ENCODE measurements at regions not wholly inside any gene's neighbourhood (a gene's known extent, or its start where the extent isn't known, plus 50 kb on each side); places are given as distances from the start of the nearest gene placed in this dataset.

- no peak for FAIRE-seq
These were observed 662.7 kb upstream of the POT1 start for GRCh38 chr7:125592331-125592730.

GRCh38 chr7:125573126-125573525, 643.5 kb upstream of the POT1 start:
- no peak for DNase-seq (ENCODE audit: low read depth, low spot score)
- H3K27me3 ChIP-seq (ENCODE audit: control insufficient read depth, extremely low read depth, insufficient read depth, low read length), result no peaks in the 10 kb centered on the region
- dilution Hi-C loops (cut with MboI; ENCODE audit: extremely low pct_ligation_motif_present, low sequenced_read_pairs), result no loop called here
- no peak for TF ChIP-seq EZH2 (IDR thresholded peaks at IDR 0.05; ENCODE audit: low read length)
- TF ChIP-seq CTCF (optimal IDR thresholded peaks at IDR 0.05 in 1 of 3, IDR thresholded peaks at IDR 0.05 in 1 of 3, conservative IDR thresholded peaks at IDR 0.05 in 1 of 3; ENCODE audit: extremely low read depth in 1 of 3, insufficient read depth in 2 of 3, low read length in 3 of 3), result no peak
- H3K9ac ChIP-seq (ENCODE audit: control insufficient read depth, extremely low read depth, insufficient read depth, low read length), result no peak overlapping the region
- H3K4me2 ChIP-seq (ENCODE audit: control insufficient read depth, extremely low read depth, insufficient read depth, low read depth, low read length), result no peak overlapping the region
- H3K9me1 ChIP-seq (ENCODE audit: control insufficient read depth, extremely low read depth, insufficient read depth, low read length), result no peaks in the 10 kb centered on the region
- FAIRE-seq, result no peak
- no peaks in the 10 kb centered on the region for H4K20me1 ChIP-seq (ENCODE audit: control insufficient read depth, extremely low read depth, insufficient read depth, low read length)
- no peaks in the 10 kb centered on the region for H3K9me3 ChIP-seq (ENCODE audit: control insufficient read depth, low read depth, low read length)
- H3K27ac ChIP-seq (ENCODE audit: control insufficient read depth, insufficient read depth, low read length), result no peak overlapping the region
- no peaks in the 10 kb centered on the region for H3K4me1 ChIP-seq (ENCODE audit: control insufficient read depth, extremely low read depth, insufficient read depth, low read length)
- no peaks in the 10 kb centered on the region for H3K79me2 ChIP-seq (ENCODE audit: control insufficient read depth, insufficient read depth, low read length)
- H3K4me3 ChIP-seq (ENCODE audit: control insufficient read depth in 2 of 3, extremely low read depth in 1 of 3, insufficient read depth in 2 of 3, low read depth in 1 of 3, low read length in 3 of 3), result no peak overlapping the region
- H2AFZ ChIP-seq (ENCODE audit: control insufficient read depth, low read length), result no peak overlapping the region
- H3K36me3 ChIP-seq (ENCODE audit: control insufficient read depth in 2 of 2, extremely low read depth in 1 of 2, insufficient read depth in 2 of 2, low read length in 2 of 2), result no peaks in the 10 kb centered on the region

More at GRCh38 chr7:125592331-125592730, 662.7 kb upstream of the POT1 start:
- H3K4me1 ChIP-seq (ENCODE audit: control insufficient read depth, extremely low read depth, insufficient read depth, low read length), result no peaks in the 10 kb centered on the region
- H2AFZ ChIP-seq (ENCODE audit: control insufficient read depth, low read length), result no peak overlapping the region
- H3K27me3 ChIP-seq (ENCODE audit: control insufficient read depth, extremely low read depth, insufficient read depth, low read length), result no peaks in the 10 kb centered on the region
- no peak overlapping the region for H3K27ac ChIP-seq (ENCODE audit: control insufficient read depth, insufficient read depth, low read length)
- H3K9me1 ChIP-seq (ENCODE audit: control insufficient read depth, extremely low read depth, insufficient read depth, low read length), result no peaks in the 10 kb centered on the region
- dilution Hi-C loops (cut with MboI; ENCODE audit: extremely low pct_ligation_motif_present, low sequenced_read_pairs), result no loop called here
- no peaks in the 10 kb centered on the region for H3K9me3 ChIP-seq (ENCODE audit: control insufficient read depth, low read depth, low read length)
- TF ChIP-seq CTCF (optimal IDR thresholded peaks at IDR 0.05 in 1 of 3, IDR thresholded peaks at IDR 0.05 in 1 of 3, conservative IDR thresholded peaks at IDR 0.05 in 1 of 3; ENCODE audit: extremely low read depth in 1 of 3, insufficient read depth in 2 of 3, low read length in 3 of 3) (no peak), EZH2 (IDR thresholded peaks at IDR 0.05; ENCODE audit: low read length) (no peak)
- no peak overlapping the region for H3K4me2 ChIP-seq (ENCODE audit: control insufficient read depth, extremely low read depth, insufficient read depth, low read depth, low read length)
- H3K79me2 ChIP-seq (ENCODE audit: control insufficient read depth, insufficient read depth, low read length), result no peaks in the 10 kb centered on the region
- no peak overlapping the region for H3K9ac ChIP-seq (ENCODE audit: control insufficient read depth, extremely low read depth, insufficient read depth, low read length)
- no peak overlapping the region for H3K4me3 ChIP-seq (ENCODE audit: control insufficient read depth in 2 of 3, extremely low read depth in 1 of 3, insufficient read depth in 2 of 3, low read depth in 1 of 3, low read length in 3 of 3)
- H3K36me3 ChIP-seq (ENCODE audit: control insufficient read depth in 2 of 2, extremely low read depth in 1 of 2, insufficient read depth in 2 of 2, low read length in 2 of 2), result no peaks in the 10 kb centered on the region
- no peak for DNase-seq (ENCODE audit: low read depth, low spot score)
- H4K20me1 ChIP-seq (ENCODE audit: control insufficient read depth, extremely low read depth, insufficient read depth, low read length), result no peaks in the 10 kb centered on the region

All from keratinocyte (primary cell).